ENCODE measurements at regions not wholly inside any gene's neighbourhood (a gene's known extent, or its start where the extent isn't known, plus 50 kb on each side); places are given as distances from the start of the nearest gene placed in this dataset.

DNA sequence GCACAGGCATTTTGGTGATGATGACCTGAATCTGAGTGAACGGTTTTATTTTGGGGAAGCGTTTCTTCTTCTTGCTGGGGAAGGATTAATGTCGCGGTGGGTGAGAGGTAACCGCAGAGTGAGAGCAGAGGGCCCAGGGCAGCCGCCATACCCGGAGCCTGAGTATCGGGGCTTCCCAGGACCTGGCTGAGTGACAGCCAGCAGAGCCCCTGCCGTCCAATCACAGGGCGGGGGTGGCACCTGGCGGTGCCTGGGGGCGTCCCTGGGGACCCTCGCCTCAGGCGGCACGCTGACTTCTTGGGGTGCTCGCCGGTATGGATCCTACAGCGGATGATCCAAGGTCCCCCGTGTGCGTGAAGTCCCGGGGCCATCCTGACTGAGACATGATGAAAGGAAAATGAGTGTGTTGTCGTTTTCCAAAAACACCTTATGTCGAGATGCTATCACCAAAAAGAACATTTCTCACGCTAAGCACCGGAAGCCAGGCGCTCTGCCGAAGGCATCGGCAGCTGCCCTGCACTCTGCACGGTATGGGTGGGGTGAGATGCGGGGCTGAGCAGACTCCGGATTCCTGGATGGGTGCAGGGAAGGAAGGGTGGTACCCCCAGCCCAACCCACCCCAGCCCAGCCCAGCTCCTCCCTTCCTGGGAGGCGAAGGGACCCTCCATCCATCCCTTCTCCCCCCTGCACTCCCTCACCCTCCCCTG is 227.9 kb upstream of the SHH start:
- TF ChIP-seq TAF1 (IDR thresholded peaks at IDR 0.05; ENCODE audit: low read depth, low read length) (no peak), SPI1 (IDR thresholded peaks at IDR 0.05; ENCODE audit: low read depth, low read length) (no peak), POLR2A (IDR thresholded peaks at IDR 0.05; ENCODE audit: low read depth, low read length) (no peak), POLR2AphosphoS5 (IDR thresholded peaks at IDR 0.05; ENCODE audit: low read depth, low read length) (no peak)
